Suprapubic skin (tissue), 4 donors: ENCODE measurements at regions not wholly inside any gene's neighbourhood (a gene's known extent, or its start where the extent isn't known, plus 50 kb on each side); places are given as distances from the start of the nearest gene placed in this dataset.

ENCODE experiments used
- DNase-seq, 2 donors: peaks; one replicate each; pipeline ENCODE4 v3.0.0-alpha.2; 2019; ENCODE audit warnings: low spot score in 2 of 2
- H3K27ac ChIP-seq: fragments of 200-600 bp; sonication (generic); one replicate; pipeline ENCODE4 v1.5.1; 2019
- H3K27me3 ChIP-seq: fragments of 200-600 bp; sonication (generic); one replicate; pipeline ENCODE4 v1.5.1; 2019
- H3K36me3 ChIP-seq: fragments of 200-600 bp; sonication (generic); one replicate; pipeline ENCODE4 v1.5.1; 2019
- H3K4me1 ChIP-seq: fragments of 200-600 bp; sonication (generic); one replicate; pipeline ENCODE4 v1.5.1; 2019
- H3K4me3 ChIP-seq: fragments of 200-600 bp; sonication (generic); one replicate; pipeline ENCODE4 v1.5.1; 2019; ENCODE audit warnings: mild to moderate bottlenecking
- H3K9me3 ChIP-seq: fragments of 200-600 bp; sonication (generic); one replicate; pipeline ENCODE4 v1.5.1; 2019
- CTCF ChIP-seq, 2 donors: fragments of 200-600 bp in 1 of 2; fragments of 450-650 bp in 1 of 2; sonication (generic) in 1 of 2; IDR thresholded peaks; one replicate each; pipeline ENCODE4 v1.5.1; 2016 to 2019; ENCODE audit warnings: antibody characterized with exemption in 2 of 2, mild to moderate bottlenecking in 1 of 2, moderate library complexity in 1 of 2
- EP300 ChIP-seq: sonication (generic); formaldehyde crosslinking; IDR thresholded peaks from one replicate; pipeline ENCODE4 v1.6.1; 2017; ENCODE audit warnings: antibody characterized with exemption
- POLR2A ChIP-seq, 2 donors: fragments of 450-650 bp; IDR thresholded peaks; one replicate each; pipeline ENCODE4 v1.6.1; 2017; ENCODE audit warnings: antibody characterized with exemption in 2 of 2, mild to moderate bottlenecking in 2 of 2, moderate library complexity in 2 of 2
- POLR2AphosphoS5 ChIP-seq, 3 donors: sonication (generic); formaldehyde crosslinking; IDR thresholded peaks; one replicate each; pipeline ENCODE4 v1.6.1; 2017; ENCODE audit warnings: antibody characterized with exemption in 3 of 3
- WGBS: methylation state at CpG from one replicate; pipeline ENCODE4 v1.1.5; 2018; 5-methylcytosine and 5-hydroxymethylcytosine counted together

DNA sequence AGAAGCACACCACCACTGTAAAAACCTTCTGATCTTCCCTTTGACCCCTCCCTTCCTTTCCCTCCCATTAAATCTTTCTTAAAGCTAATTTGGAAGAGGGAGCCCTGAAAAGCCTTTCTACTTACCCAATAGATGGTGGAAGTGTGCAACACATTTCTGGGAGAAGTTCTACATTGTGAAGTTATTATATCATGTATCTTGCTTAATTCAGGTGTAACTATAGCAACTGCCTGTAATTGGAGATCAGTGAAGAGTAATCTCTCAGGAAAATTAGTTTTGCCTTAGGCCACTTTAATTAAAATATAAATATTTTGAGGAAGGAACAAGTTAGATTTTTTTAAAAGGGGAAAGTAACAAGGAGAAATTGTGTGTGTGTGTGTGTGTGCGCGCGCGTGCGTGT lies 266.0 kb downstream of the SH3BP4 start:
- Histone ChIP-seq H3K4me1 (no peaks in the 10 kb centered on the region), H3K36me3 (no peaks in the 10 kb centered on the region), H3K27me3 (peaks cover 2% of the 10 kb centered on the region), H3K27ac (no peak overlapping the region), H3K9me3 (no peaks in the 10 kb centered on the region), H3K4me3 (no peak overlapping the region)
- DNase-seq: no peak
- no peak for TF ChIP-seq POLR2AphosphoS5 (IDR thresholded peaks at IDR 0.05)
- no peak for TF ChIP-seq POLR2A (IDR thresholded peaks at IDR 0.05)
- no peak for TF ChIP-seq CTCF (IDR thresholded peaks at IDR 0.05)
- TF ChIP-seq EP300: no peak
- 88% methylated on average over 5 of the region's 5 CpGs for WGBS

- peaks cover 2% of the 10 kb centered on the region for H3K27me3 ChIP-seq
- no peaks in the 10 kb centered on the region for H3K36me3 ChIP-seq
- H3K27ac ChIP-seq: no peak overlapping the region
- no peak for DNase-seq
- WGBS: 84% methylated on average over 10 of the region's 10 CpGs
- H3K4me1 ChIP-seq: no peaks in the 10 kb centered on the region
- no peak overlapping the region for H3K4me3 ChIP-seq
- H3K9me3 ChIP-seq: no peaks in the 10 kb centered on the region
- TF ChIP-seq POLR2A (IDR thresholded peaks at IDR 0.05): no peak
Measured at GRCh38 chr2:235218486-235218907, 266.7 kb downstream of the SH3BP4 start.

GRCh38 chr2:235219048-235219447 lies 267.2 kb downstream of the SH3BP4 start:
- no peaks in the 10 kb centered on the region for H3K4me1 ChIP-seq
- peaks cover 2% of the 10 kb centered on the region for H3K27me3 ChIP-seq
- DNase-seq: no peak
- H3K36me3 ChIP-seq: no peaks in the 10 kb centered on the region
- 88% methylated on average over 5 of the region's 5 CpGs for WGBS
- TF ChIP-seq POLR2A (IDR thresholded peaks at IDR 0.05) (no peak), POLR2AphosphoS5 (IDR thresholded peaks at IDR 0.05) (no peak), EP300 (no peak), CTCF (IDR thresholded peaks at IDR 0.05) (no peak)
- no peaks in the 10 kb centered on the region for H3K9me3 ChIP-seq
- no peak overlapping the region for H3K4me3 ChIP-seq
- no peak overlapping the region for H3K27ac ChIP-seq

- no peak for DNase-seq
- TF ChIP-seq POLR2AphosphoS5 (IDR thresholded peaks at IDR 0.05): no peak
- no peak for TF ChIP-seq EP300
- TF ChIP-seq CTCF (IDR thresholded peaks at IDR 0.05): no peak
- TF ChIP-seq POLR2A (IDR thresholded peaks at IDR 0.05): no peak
- Histone ChIP-seq H3K36me3 (no peaks in the 10 kb centered on the region), H3K9me3 (no peaks in the 10 kb centered on the region), H3K4me3 (no peak overlapping the region), H3K27ac (no peak overlapping the region), H3K27me3 (peaks cover 2% of the 10 kb centered on the region), H3K4me1 (no peaks in the 10 kb centered on the region)
- 93% methylated on average over 6 of the region's 6 CpGs for WGBS
Measured at GRCh38 chr2:235220331-235220730, 268.5 kb downstream of the SH3BP4 start.

DNA sequence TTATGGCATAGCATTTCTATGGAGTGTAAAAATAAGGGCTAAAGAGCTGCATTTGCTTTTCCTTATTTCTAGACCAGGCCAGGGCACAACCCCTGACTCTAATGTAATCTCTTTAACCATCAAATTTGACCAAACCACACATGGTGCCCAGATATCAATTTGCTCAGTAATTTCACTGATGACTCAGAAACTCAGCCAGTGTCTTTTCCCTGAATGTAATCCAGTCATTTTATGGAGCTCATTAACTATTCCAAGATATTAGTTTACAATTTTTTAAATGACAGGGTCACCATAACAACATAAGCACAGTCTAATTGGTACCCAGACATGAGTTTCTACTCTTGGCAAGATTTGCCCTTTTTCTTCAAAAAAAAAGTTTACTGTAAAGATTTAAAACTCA lies 270.8 kb upstream of the AGAP1 start:
- Histone ChIP-seq H3K9me3 (no peaks in the 10 kb centered on the region), H3K27ac (no peak overlapping the region), H3K36me3 (no peaks in the 10 kb centered on the region), H3K4me1 (no peaks in the 10 kb centered on the region), H3K27me3 (peaks cover 2% of the 10 kb centered on the region), H3K4me3 (no peak overlapping the region)
- TF ChIP-seq EP300: no peak
- TF ChIP-seq POLR2A (IDR thresholded peaks at IDR 0.05): no peak
- no peak for TF ChIP-seq POLR2AphosphoS5 (IDR thresholded peaks at IDR 0.05)
- no peak for TF ChIP-seq CTCF (IDR thresholded peaks at IDR 0.05)
- no peak for DNase-seq

DNA sequence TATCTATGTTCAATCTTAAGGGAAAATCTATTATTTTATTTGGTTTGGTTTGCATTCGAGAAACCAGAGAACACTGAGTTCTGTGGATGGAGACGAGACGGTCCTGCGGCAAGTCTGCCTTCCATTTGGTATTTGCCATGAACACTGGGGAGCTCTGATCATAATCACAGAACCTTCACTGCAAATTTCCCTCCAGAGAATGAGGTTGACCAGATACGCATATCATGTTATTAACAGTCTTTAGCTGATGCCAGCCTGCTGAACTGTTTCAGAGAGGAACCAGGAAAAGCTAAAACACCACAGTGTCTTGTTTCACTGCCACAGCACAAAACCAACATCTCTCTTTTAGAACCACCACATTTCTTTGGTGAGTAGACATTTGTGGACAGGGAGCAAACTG lies 269.4 kb upstream of the AGAP1 start:
- peaks cover 6% of the 10 kb centered on the region for H3K27me3 ChIP-seq
- no peaks in the 10 kb centered on the region for H3K9me3 ChIP-seq
- 93% methylated on average over 5 of the region's 5 CpGs for WGBS
- no peak overlapping the region for H3K27ac ChIP-seq
- no peaks in the 10 kb centered on the region for H3K4me1 ChIP-seq
- no peak for TF ChIP-seq POLR2A (IDR thresholded peaks at IDR 0.05)
- TF ChIP-seq CTCF (IDR thresholded peaks at IDR 0.05): no peak
- no peak for TF ChIP-seq EP300
- TF ChIP-seq POLR2AphosphoS5 (IDR thresholded peaks at IDR 0.05): no peak
- DNase-seq: no peak
- no peaks in the 10 kb centered on the region for H3K36me3 ChIP-seq
- H3K4me3 ChIP-seq: no peak overlapping the region
